ENCODE measurements at regions not wholly inside any gene's neighbourhood (a gene's known extent, or its start where the extent isn't known, plus 50 kb on each side); places are given as distances from the start of the nearest gene placed in this dataset.
"Not testable (repeated sequence)": the region's sequence is repeated elsewhere in the genome, so short reads cannot be mapped to it uniquely, and the experiment has no call there.

GRCh38 chr20:29452186-29452585, 1805.3 kb upstream of the DEFB115 start:
- 45% methylated on average over 7 of the region's 8 CpGs for WGBS (ENCODE audit: low lambda C conversion rate)
- TF ChIP-seq YY1 (IDR thresholded peaks at IDR 0.05; ENCODE audit: low read depth) (no peak), RFX5 (IDR thresholded peaks at IDR 0.05; ENCODE audit: low read length) (no peak), POLR2AphosphoS5 (IDR thresholded peaks at IDR 0.05; ENCODE audit: low read depth, low read length) (no peak), JUND (IDR thresholded peaks at IDR 0.05) (no peak), RXRA (IDR thresholded peaks at IDR 0.05; ENCODE audit: borderline replicate concordance, low read depth) (no peak)
- H3K9me3 ChIP-seq = no peaks in the 10 kb centered on the region
- H3K79me2 ChIP-seq (ENCODE audit: insufficient read depth) = no peaks in the 10 kb centered on the region
- no peaks in the 10 kb centered on the region for H3K36me3 ChIP-seq (replicated peaks in 1 of 2; ENCODE audit: control insufficient read depth in 1 of 2, insufficient read depth in 2 of 2, low read length in 1 of 2)
- H3K4me3 ChIP-seq (ENCODE audit: low read depth in 2 of 2, low read length in 1 of 2) = no peak overlapping the region
- POLR2A ChIA-PET = no interaction called here
- CTCF ChIA-PET = no interaction called here
- H3K4me1 ChIP-seq (ENCODE audit: control insufficient read depth in 1 of 2, insufficient read depth in 2 of 2, low read depth in 1 of 2, low read length in 1 of 2) = peaks cover 0 to 7% of the 10 kb centered on the region in 2 experiments; a peak in 1 of 4 replicates
- H3F3A ChIP-seq (replicated peaks; ENCODE audit: insufficient read depth) = no peaks in the 10 kb centered on the region
- no peak overlapping the region for H3K27ac ChIP-seq (ENCODE audit: low read depth in 2 of 2, low read length in 1 of 2)
- no peak overlapping the region for H3K9ac ChIP-seq
- H3K4me2 ChIP-seq = no peak overlapping the region
- no peak for DNase-seq
- no peaks in the 10 kb centered on the region for H3K27me3 ChIP-seq (ENCODE audit: insufficient read depth)
- H2AFZ ChIP-seq (ENCODE audit: low read depth) = no peak overlapping the region
- H3K9me2 ChIP-seq = no peaks in the 10 kb centered on the region
- no peaks in the 10 kb centered on the region for H4K20me1 ChIP-seq (ENCODE audit: insufficient read depth)

- WGBS (ENCODE audit: low lambda C conversion rate) = 40% methylated on average over 7 of the region's 7 CpGs
- POLR2A ChIA-PET; H3K79me2 ChIP-seq (ENCODE audit: insufficient read depth); H3K4me3 ChIP-seq (ENCODE audit: low read depth in 2 of 2, low read length in 1 of 2); DNase-seq; H3K4me2 ChIP-seq; H3K9me2 ChIP-seq; H4K20me1 ChIP-seq (ENCODE audit: insufficient read depth); H3K9me3 ChIP-seq; H3K36me3 ChIP-seq (replicated peaks in 1 of 2; ENCODE audit: control insufficient read depth in 1 of 2, insufficient read depth in 2 of 2, low read length in 1 of 2); H2AFZ ChIP-seq (ENCODE audit: low read depth); H3K27me3 ChIP-seq (ENCODE audit: insufficient read depth); H3K9ac ChIP-seq; H3K4me1 ChIP-seq (ENCODE audit: control insufficient read depth in 1 of 2, insufficient read depth in 2 of 2, low read depth in 1 of 2, low read length in 1 of 2); H3F3A ChIP-seq (replicated peaks; ENCODE audit: insufficient read depth); H3K27ac ChIP-seq (ENCODE audit: low read depth in 2 of 2, low read length in 1 of 2): not testable (repeated sequence)
- CTCF ChIA-PET = interaction anchor here (0.9 kb wide), 1 partner anchor 11 kb away, joined by 3 read pairs; no protein-coding TSS in a partner anchor
These were observed 1800.3 kb upstream of the DEFB115 start for GRCh38 chr20:29456987-29457693.

GRCh38 chr20:29472606-29473005, 1784.9 kb upstream of the DEFB115 start:
- Histone ChIP-seq H3K36me3 (replicated peaks in 1 of 2; ENCODE audit: control insufficient read depth in 1 of 2, insufficient read depth in 2 of 2, low read length in 1 of 2) (peaks cover 2 to 12% of the 10 kb centered on the region in 2 experiments), H3K4me1 (ENCODE audit: control insufficient read depth in 1 of 2, insufficient read depth in 2 of 2, low read depth in 1 of 2, low read length in 1 of 2) (no peaks in the 10 kb centered on the region), H3K79me2 (ENCODE audit: insufficient read depth) (no peaks in the 10 kb centered on the region; the same call in 1 of the 2 replicates), H3K4me2 (no peak overlapping the region), H3K27ac (ENCODE audit: low read depth in 2 of 2, low read length in 1 of 2) (no peak overlapping the region), H4K20me1 (ENCODE audit: insufficient read depth) (no peaks in the 10 kb centered on the region), H3K9me3 (peaks cover 6% of the 10 kb centered on the region; the same call in 1 of the 2 replicates), H3F3A (replicated peaks; ENCODE audit: insufficient read depth) (no peaks in the 10 kb centered on the region), H3K9ac (no peak overlapping the region), H3K9me2 (no peaks in the 10 kb centered on the region), H3K27me3 (ENCODE audit: insufficient read depth) (no peaks in the 10 kb centered on the region), H3K4me3 (ENCODE audit: low read depth in 2 of 2, low read length in 1 of 2) (no peak overlapping the region), H2AFZ (ENCODE audit: low read depth) (no peak overlapping the region)
- DNase-seq = no peak
- ChIA-PET POLR2A (no interaction called here), CTCF (interaction anchor here (1.7 kb wide), 1 partner anchor 29 kb away, joined by 6 read pairs; no protein-coding TSS in a partner anchor)
- TF ChIP-seq RCOR1 (IDR thresholded peaks at IDR 0.05; ENCODE audit: low read length) (no peak), ELF1 (IDR thresholded peaks at IDR 0.05) (no peak), TCF12 (IDR thresholded peaks at IDR 0.05) (no peak), PBX3 (IDR thresholded peaks at IDR 0.05) (no peak), USF1 (IDR thresholded peaks at IDR 0.05; ENCODE audit: borderline replicate concordance, low read depth) (no peak), FOSL2 (IDR thresholded peaks at IDR 0.05; ENCODE audit: borderline replicate concordance, low read depth) (no peak), YY1 (IDR thresholded peaks at IDR 0.05; ENCODE audit: low read depth) (no peak), JUND (IDR thresholded peaks at IDR 0.05) (no peak), MAX (IDR thresholded peaks at IDR 0.05; ENCODE audit: low read depth) (no peak), REST (IDR thresholded peaks at IDR 0.05; ENCODE audit: low read depth, low read length) (no peak), RXRA (IDR thresholded peaks at IDR 0.05; ENCODE audit: borderline replicate concordance, low read depth) (no peak), CHD2 (IDR thresholded peaks at IDR 0.05; ENCODE audit: low read length, partially characterized antibody) (no peak), NFIC (IDR thresholded peaks at IDR 0.05; ENCODE audit: borderline replicate concordance) (no peak), TEAD4 (IDR thresholded peaks at IDR 0.05; ENCODE audit: borderline replicate concordance, insufficient read depth) (no peak), MXI1 (IDR thresholded peaks at IDR 0.05; ENCODE audit: low read depth, low read length) (no peak), RFX5 (IDR thresholded peaks at IDR 0.05; ENCODE audit: low read length) (no peak)
- WGBS (ENCODE audit: low lambda C conversion rate) = 49% methylated on average over 3 of the region's 3 CpGs
